Natural killer cell (primary cell): ENCODE measurements at regions not wholly inside any gene's neighbourhood (a gene's known extent, or its start where the extent isn't known, plus 50 kb on each side); places are given as distances from the start of the nearest gene placed in this dataset.

Experiments
- ATAC-seq, 3 donors: fragments of 150-1000 bp in 2 of 3; fragments of 200-7000 bp in 1 of 3; cut with Tn5 transposase; 1 replicate in 1 of 3; 2 replicates in 2 of 3; pipeline ENCODE4 v1.10.0; 2021; ENCODE audit warnings: mild to moderate bottlenecking in 2 of 3, moderate library complexity in 2 of 3
- DNase-seq, 2 donors: peaks; one replicate each; pipeline versions ENCODE4 v3.0.0 to v3.0.0-alpha.2; 2013 to 2021; ENCODE audit warnings: mixed read lengths in 1 of 2
- H3K27ac ChIP-seq: one replicate; pipeline ENCODE4 v1.5.1; 2013; ENCODE audit warnings: mild to moderate bottlenecking, low read length
- H3K27me3 ChIP-seq: one replicate; pipeline ENCODE4 v1.6.1; 2013; ENCODE audit warnings: low read length; ENCODE audit not compliant: control insufficient read depth, insufficient read depth
- H3K36me3 ChIP-seq: one replicate; pipeline ENCODE4 v1.6.1; 2013; ENCODE audit warnings: low read length; ENCODE audit not compliant: control insufficient read depth, insufficient read depth
- H3K4me1 ChIP-seq: one replicate; pipeline ENCODE4 v1.6.1; 2013; ENCODE audit warnings: low read length; ENCODE audit not compliant: control insufficient read depth, insufficient read depth
- H3K4me3 ChIP-seq: one replicate; pipeline ENCODE4 v1.5.1; 2013; ENCODE audit warnings: low read length
- H3K9me3 ChIP-seq: one replicate; pipeline ENCODE4 v1.6.1; 2013; ENCODE audit warnings: low read length; ENCODE audit not compliant: control insufficient read depth, insufficient read depth
- H3K27ac Mint-ChIP-seq, 2 donors: one replicate each; pipeline ENCODE4 v1.8.0; 2022; ENCODE audit warnings: mild to moderate bottlenecking in 2 of 2, mixed read lengths in 2 of 2, moderate library complexity in 1 of 2
- H3K27me3 Mint-ChIP-seq, 2 donors: one replicate each; pipeline ENCODE4 v1.8.0; 2022; ENCODE audit warnings: low read depth in 2 of 2, mixed read lengths in 2 of 2
- H3K36me3 Mint-ChIP-seq: one replicate; pipeline ENCODE4 v1.8.0; 2022; ENCODE audit warnings: mixed read lengths
- H3K4me1 Mint-ChIP-seq, 2 donors: one replicate each; pipeline ENCODE4 v1.8.0; 2022; ENCODE audit warnings: mixed read lengths in 2 of 2
- H3K4me3 Mint-ChIP-seq: one replicate; pipeline ENCODE4 v1.8.0; 2022; ENCODE audit warnings: mild to moderate bottlenecking, moderate library complexity, mixed read lengths
- H3K9me3 Mint-ChIP-seq, 2 donors: one replicate each; pipeline ENCODE4 v1.8.0; 2022; ENCODE audit warnings: mixed read lengths in 2 of 2
- WGBS: methylation state at CpG from one replicate; pipeline ENCODE4 v1.1.7; 2013; ENCODE audit warnings: missing lambda C conversion rate; ENCODE audit not compliant: insufficient coverage; 5-methylcytosine and 5-hydroxymethylcytosine counted together
- intact Hi-C: fragments of 100-400 bp; cut with micrococcal nuclease; formaldehyde crosslinking; loops from one replicate; pipeline ENCODE4 v1.14.2; 2022
- TF ChIP-seq, protein P1 (sequence below): fragments of 200-600 bp; IDR thresholded peaks from one replicate; pipeline ENCODE4 v1.8.0; 2022; ENCODE audit warnings: antibody characterized with exemption

DNA sequence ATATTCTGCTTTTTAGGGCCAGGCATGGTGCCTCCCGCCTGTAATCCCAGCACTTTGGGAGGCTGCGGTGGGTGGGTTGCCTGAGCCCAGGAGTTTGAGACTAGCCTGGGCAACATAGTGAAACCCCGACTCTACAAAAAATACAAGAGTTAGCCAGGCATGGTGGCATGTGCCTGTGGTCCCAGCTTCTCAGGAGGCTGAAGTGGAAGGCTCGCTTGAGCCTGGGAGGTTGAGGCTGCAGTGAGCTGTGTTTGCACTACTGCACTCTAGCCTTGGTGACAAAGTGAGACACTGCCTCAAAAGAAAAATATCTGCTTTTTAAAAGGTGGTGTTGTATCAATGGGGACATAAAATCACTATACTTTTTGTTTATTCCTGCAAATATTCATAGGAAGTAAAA, 112.8 kb downstream of the C3orf38 start:
- 63% methylated on average over 4 of the region's 4 CpGs for WGBS
- Mint-ChIP-seq H3K4me3 (no peak overlapping the region), H3K27ac (no peak overlapping the region), H3K4me1 (no peaks in the 10 kb centered on the region), H3K9me3 (peaks cover 0 to 3% of the 10 kb centered on the region in 2 donors), H3K27me3 (no peaks in the 10 kb centered on the region), H3K36me3 (no peaks in the 10 kb centered on the region)
- no peaks in the 10 kb centered on the region for H3K9me3 ChIP-seq
- H3K36me3 ChIP-seq = no peaks in the 10 kb centered on the region
- intact Hi-C loops = no loop called here
- no peak overlapping the region for H3K4me3 ChIP-seq
- TF ChIP-seq, protein P1, sequence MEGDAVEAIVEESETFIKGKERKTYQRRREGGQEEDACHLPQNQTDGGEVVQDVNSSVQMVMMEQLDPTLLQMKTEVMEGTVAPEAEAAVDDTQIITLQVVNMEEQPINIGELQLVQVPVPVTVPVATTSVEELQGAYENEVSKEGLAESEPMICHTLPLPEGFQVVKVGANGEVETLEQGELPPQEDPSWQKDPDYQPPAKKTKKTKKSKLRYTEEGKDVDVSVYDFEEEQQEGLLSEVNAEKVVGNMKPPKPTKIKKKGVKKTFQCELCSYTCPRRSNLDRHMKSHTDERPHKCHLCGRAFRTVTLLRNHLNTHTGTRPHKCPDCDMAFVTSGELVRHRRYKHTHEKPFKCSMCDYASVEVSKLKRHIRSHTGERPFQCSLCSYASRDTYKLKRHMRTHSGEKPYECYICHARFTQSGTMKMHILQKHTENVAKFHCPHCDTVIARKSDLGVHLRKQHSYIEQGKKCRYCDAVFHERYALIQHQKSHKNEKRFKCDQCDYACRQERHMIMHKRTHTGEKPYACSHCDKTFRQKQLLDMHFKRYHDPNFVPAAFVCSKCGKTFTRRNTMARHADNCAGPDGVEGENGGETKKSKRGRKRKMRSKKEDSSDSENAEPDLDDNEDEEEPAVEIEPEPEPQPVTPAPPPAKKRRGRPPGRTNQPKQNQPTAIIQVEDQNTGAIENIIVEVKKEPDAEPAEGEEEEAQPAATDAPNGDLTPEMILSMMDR = no peak
- no peaks in the 10 kb centered on the region for H3K4me1 ChIP-seq
- ATAC-seq (no peak), DNase-seq (no peak)
- H3K27me3 ChIP-seq = no peaks in the 10 kb centered on the region
- H3K27ac ChIP-seq = no peak overlapping the region

DNA sequence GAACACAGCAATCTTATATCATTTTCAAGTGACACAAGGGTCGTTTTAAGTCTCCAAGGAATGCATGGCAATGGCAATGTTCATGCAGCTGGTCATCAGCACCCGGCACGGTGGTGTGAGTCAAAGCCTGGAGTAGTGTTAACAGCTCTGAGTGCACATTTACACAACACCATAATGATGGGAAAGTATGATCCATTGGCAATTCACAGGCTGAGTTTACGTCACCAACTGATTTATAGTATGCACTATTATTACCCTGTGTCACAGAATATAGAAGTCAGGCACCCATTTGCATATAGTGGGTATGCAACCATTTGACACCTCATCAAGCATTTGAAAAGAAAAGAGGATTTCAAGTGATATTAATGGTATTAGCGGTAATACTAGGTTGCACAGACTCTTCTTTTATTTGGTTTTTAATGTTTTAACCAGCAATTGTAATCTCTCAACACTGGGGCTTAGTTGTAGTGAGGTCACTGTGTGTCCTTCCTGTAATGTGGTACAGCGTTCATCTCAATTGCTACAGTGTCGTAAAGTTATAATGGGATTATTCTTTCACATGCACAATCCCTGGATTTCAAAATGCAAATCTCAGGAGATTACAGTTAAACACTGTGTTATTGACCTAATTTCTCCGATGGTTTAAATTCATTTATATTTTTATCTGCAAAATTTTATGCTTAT, 113.8 kb downstream of the C3orf38 start:
- Mint-ChIP-seq H3K9me3 (no peaks in the 10 kb centered on the region), H3K36me3 (no peaks in the 10 kb centered on the region), H3K4me3 (no peak overlapping the region), H3K4me1 (no peaks in the 10 kb centered on the region), H3K27ac (no peak overlapping the region), H3K27me3 (no peaks in the 10 kb centered on the region)
- Histone ChIP-seq H3K9me3 (no peaks in the 10 kb centered on the region), H3K27me3 (no peaks in the 10 kb centered on the region), H3K4me3 (no peak overlapping the region), H3K27ac (no peak overlapping the region), H3K36me3 (no peaks in the 10 kb centered on the region), H3K4me1 (no peaks in the 10 kb centered on the region)
- TF ChIP-seq, protein P1 = no peak
- intact Hi-C loops = no loop called here
- ATAC-seq (no peak), DNase-seq (no peak)
- WGBS = 83% methylated on average over 5 of the region's 8 CpGs

DNA sequence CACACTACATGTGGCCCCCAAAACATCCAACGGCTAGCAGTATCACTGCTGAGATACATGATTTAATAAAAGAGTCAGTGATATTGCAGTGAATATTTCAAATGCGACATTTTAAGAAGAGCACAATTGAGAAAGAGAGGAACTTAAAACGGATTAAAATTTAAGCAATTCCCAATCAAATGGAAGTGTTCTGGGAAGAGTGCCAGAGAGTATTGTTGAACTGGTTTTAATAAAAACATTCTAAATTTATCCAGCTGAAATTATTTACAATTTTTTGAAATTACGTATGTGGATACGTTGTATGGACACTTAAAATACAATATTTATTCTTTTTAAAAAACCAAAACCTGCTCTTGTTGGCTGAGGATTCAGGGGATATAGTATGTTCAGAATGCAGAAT, 117.7 kb downstream of the C3orf38 start:
- ATAC-seq = no peak
- Histone ChIP-seq H3K27me3 (no peaks in the 10 kb centered on the region), H3K4me1 (no peaks in the 10 kb centered on the region), H3K36me3 (no peaks in the 10 kb centered on the region), H3K9me3 (no peaks in the 10 kb centered on the region), H3K27ac (no peak overlapping the region), H3K4me3 (no peak overlapping the region)
- TF ChIP-seq, protein P1 = no peak
- Mint-ChIP-seq H3K36me3 (no peaks in the 10 kb centered on the region), H3K27me3 (no peaks in the 10 kb centered on the region), H3K9me3 (no peaks in the 10 kb centered on the region), H3K4me1 (no peaks in the 10 kb centered on the region), H3K4me3 (no peak overlapping the region), H3K27ac (no peak overlapping the region)
- intact Hi-C loops = no loop called here
- DNase-seq = no peak
- WGBS = 50% methylated on average over 2 of the region's 5 CpGs

DNA sequence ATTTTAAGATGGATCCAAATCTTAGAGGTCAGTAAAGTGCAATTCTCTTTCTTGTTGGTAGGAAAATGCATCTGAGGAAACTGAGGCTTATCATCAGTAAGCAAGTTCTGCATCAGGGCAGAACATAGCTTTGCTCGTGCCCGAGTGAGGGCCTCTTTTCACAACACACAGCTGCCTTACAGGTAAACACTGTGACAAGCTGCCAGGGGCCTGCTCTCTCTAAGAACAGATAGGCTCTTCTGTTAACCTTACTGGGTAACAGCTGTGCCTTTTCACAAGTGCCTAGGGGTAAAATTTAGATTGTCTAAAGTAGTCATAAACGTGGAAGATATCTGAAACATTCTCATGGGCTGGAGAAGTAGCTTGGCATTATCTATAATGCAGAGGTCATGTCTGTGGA, 118.1 kb downstream of the C3orf38 start:
- no peak overlapping the region for H3K4me3 ChIP-seq
- H3K27me3 ChIP-seq = no peaks in the 10 kb centered on the region
- no peaks in the 10 kb centered on the region for H3K36me3 Mint-ChIP-seq
- H3K27me3 Mint-ChIP-seq = no peaks in the 10 kb centered on the region
- no peak overlapping the region for H3K27ac ChIP-seq
- no peak for ATAC-seq
- H3K27ac Mint-ChIP-seq = no peak overlapping the region
- intact Hi-C loops = no loop called here
- H3K36me3 ChIP-seq = no peaks in the 10 kb centered on the region
- H3K9me3 Mint-ChIP-seq = no peaks in the 10 kb centered on the region
- no peak overlapping the region for H3K4me3 Mint-ChIP-seq
- TF ChIP-seq, protein P1 = no peak
- DNase-seq = no peak
- no peaks in the 10 kb centered on the region for H3K4me1 ChIP-seq
- H3K9me3 ChIP-seq = no peaks in the 10 kb centered on the region
- WGBS = 40% methylated on average over 3 of the region's 3 CpGs
- H3K4me1 Mint-ChIP-seq = no peaks in the 10 kb centered on the region
